KBM-7 (cell line): ENCODE measurements at regions not wholly inside any gene's neighbourhood (a gene's known extent, or its start where the extent isn't known, plus 50 kb on each side); places are given as distances from the start of the nearest gene placed in this dataset.

Experiments used
- DNase-seq: peaks from one replicate; pipeline ENCODE4 v3.0.0-alpha.2; 2015
- in situ Hi-C: fragments of 300-500 bp; cut with MboI; formaldehyde crosslinking; loops from 2 replicates; pipeline ENCODE4 v1.14.3; 2020; ENCODE audit warnings: low sequenced_read_pairs, low pct_unique_long_range_greater_than_20kb, mixed read lengths

DNA sequence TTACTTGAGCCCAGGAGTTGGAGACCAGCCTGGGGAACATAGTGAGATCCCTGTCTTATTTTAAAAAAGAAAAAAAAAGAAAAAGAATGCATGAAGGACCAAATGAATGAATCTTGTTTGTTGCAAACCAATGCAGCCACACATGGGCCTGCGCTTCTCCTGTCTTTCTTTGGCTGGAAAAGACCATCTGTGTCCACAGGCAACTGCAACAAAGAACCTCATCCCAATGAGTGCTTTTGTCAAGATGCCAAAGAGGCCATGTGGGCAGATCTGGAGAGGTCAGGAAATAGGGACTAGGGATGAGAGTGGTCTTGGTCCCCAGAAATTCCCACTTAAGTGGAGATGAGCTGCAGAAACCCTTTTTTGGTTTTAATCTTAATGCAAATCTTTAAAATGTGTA, 49.8 kb upstream of the DUSP5 start:
- in situ Hi-C loops: no loop called here

More for the DNA sequence above, 49.8 kb upstream of the DUSP5 start:
- DNase-seq: no peak
